Lower leg skin (tissue), 3 donors: ENCODE measurements at regions not wholly inside any gene's neighbourhood (a gene's known extent, or its start where the extent isn't known, plus 50 kb on each side); places are given as distances from the start of the nearest gene placed in this dataset.

Experiments
- POLR2A ChIP-seq, 2 donors: fragments of 450-650 bp; IDR thresholded peaks; one replicate each; pipeline ENCODE4 v1.6.1; 2016 to 2017; ENCODE audit warnings: antibody characterized with exemption in 2 of 2, mild to moderate bottlenecking in 1 of 2, moderate library complexity in 1 of 2
- TF ChIP-seq, protein P1 (sequence below), 3 donors: fragments of 450-650 bp; IDR thresholded peaks; one replicate each; pipeline ENCODE4 v1.5.1; 2016; ENCODE audit warnings: antibody characterized with exemption in 3 of 3, mild to moderate bottlenecking in 3 of 3, moderate library complexity in 2 of 3

GRCh38 chr21:27528697-27529096 lies 561.8 kb upstream of the ADAMTS5 start:
- TF ChIP-seq, protein P1, sequence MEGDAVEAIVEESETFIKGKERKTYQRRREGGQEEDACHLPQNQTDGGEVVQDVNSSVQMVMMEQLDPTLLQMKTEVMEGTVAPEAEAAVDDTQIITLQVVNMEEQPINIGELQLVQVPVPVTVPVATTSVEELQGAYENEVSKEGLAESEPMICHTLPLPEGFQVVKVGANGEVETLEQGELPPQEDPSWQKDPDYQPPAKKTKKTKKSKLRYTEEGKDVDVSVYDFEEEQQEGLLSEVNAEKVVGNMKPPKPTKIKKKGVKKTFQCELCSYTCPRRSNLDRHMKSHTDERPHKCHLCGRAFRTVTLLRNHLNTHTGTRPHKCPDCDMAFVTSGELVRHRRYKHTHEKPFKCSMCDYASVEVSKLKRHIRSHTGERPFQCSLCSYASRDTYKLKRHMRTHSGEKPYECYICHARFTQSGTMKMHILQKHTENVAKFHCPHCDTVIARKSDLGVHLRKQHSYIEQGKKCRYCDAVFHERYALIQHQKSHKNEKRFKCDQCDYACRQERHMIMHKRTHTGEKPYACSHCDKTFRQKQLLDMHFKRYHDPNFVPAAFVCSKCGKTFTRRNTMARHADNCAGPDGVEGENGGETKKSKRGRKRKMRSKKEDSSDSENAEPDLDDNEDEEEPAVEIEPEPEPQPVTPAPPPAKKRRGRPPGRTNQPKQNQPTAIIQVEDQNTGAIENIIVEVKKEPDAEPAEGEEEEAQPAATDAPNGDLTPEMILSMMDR (IDR thresholded peaks at IDR 0.05) = no peak
- no peak for TF ChIP-seq POLR2A (IDR thresholded peaks at IDR 0.05)
